Glutamatergic neuron (in vitro differentiated cells): ENCODE measurements at regions not wholly inside any gene's neighbourhood (a gene's known extent, or its start where the extent isn't known, plus 50 kb on each side); places are given as distances from the start of the nearest gene placed in this dataset.

Source experiments
- DNase-seq: peaks from one replicate; pipeline ENCODE4 v3.0.0; 2022
- H3K27ac Mint-ChIP-seq: one replicate; pipeline ENCODE4 v1.8.0; 2020; ENCODE audit warnings: mild to moderate bottlenecking, mixed read lengths, inconsistent platforms; ENCODE audit not compliant: unreplicated experiment
- H3K27me3 Mint-ChIP-seq: one replicate; pipeline ENCODE4 v1.8.0; 2020; ENCODE audit warnings: mild to moderate bottlenecking, moderate library complexity, mixed read lengths, inconsistent platforms; ENCODE audit not compliant: unreplicated experiment
- H3K36me3 Mint-ChIP-seq: one replicate; pipeline ENCODE4 v1.8.0; 2020; ENCODE audit warnings: mild to moderate bottlenecking, mixed read lengths, inconsistent platforms; ENCODE audit not compliant: unreplicated experiment
- H3K4me1 Mint-ChIP-seq: one replicate; pipeline ENCODE4 v1.8.0; 2020; ENCODE audit warnings: mild to moderate bottlenecking, low read depth, mixed read lengths, inconsistent platforms; ENCODE audit not compliant: unreplicated experiment
- H3K4me3 Mint-ChIP-seq: one replicate; pipeline ENCODE4 v1.8.0; 2020; ENCODE audit warnings: mild to moderate bottlenecking, mixed read lengths, inconsistent platforms; ENCODE audit not compliant: unreplicated experiment
- H3K9me3 Mint-ChIP-seq: one replicate; pipeline ENCODE4 v1.8.0; 2020; ENCODE audit warnings: mild to moderate bottlenecking, moderate library complexity, mixed read lengths, inconsistent platforms; ENCODE audit not compliant: unreplicated experiment
- CTCF ChIP-seq: fragments of 200-600 bp; sonication (generic); IDR thresholded peaks from one replicate; pipeline ENCODE4 v1.5.0; 2021; ENCODE audit not compliant: partially characterized antibody, unreplicated experiment

- DNase-seq = no peak
- Mint-ChIP-seq H3K4me1 (no peaks in the 10 kb centered on the region), H3K4me3 (no peak overlapping the region), H3K27ac (no peak overlapping the region), H3K9me3 (no peaks in the 10 kb centered on the region), H3K36me3 (no peaks in the 10 kb centered on the region), H3K27me3 (no peaks in the 10 kb centered on the region)
- TF ChIP-seq CTCF = no peak
Observed at GRCh38 chrY:7815285-7815684, 903.7 kb upstream of the AMELY start.

- H3K36me3 Mint-ChIP-seq = no peaks in the 10 kb centered on the region
- DNase-seq = no peak
- TF ChIP-seq CTCF = no peak
- H3K27me3 Mint-ChIP-seq = no peaks in the 10 kb centered on the region
- H3K27ac Mint-ChIP-seq = no peak overlapping the region
- H3K4me1 Mint-ChIP-seq = no peaks in the 10 kb centered on the region
- H3K9me3 Mint-ChIP-seq = no peaks in the 10 kb centered on the region
- no peak overlapping the region for H3K4me3 Mint-ChIP-seq
Observed at GRCh38 chrY:7814361-7814760, 902.8 kb upstream of the AMELY start.

GRCh38 chrY:7810359-7810758 is 898.8 kb upstream of the AMELY start:
- H3K27me3 Mint-ChIP-seq = no peaks in the 10 kb centered on the region
- no peak for TF ChIP-seq CTCF
- H3K36me3 Mint-ChIP-seq = no peaks in the 10 kb centered on the region
- H3K4me1 Mint-ChIP-seq = no peaks in the 10 kb centered on the region
- H3K9me3 Mint-ChIP-seq = no peaks in the 10 kb centered on the region
- no peak overlapping the region for H3K4me3 Mint-ChIP-seq
- H3K27ac Mint-ChIP-seq = no peak overlapping the region
- DNase-seq = no peak

- no peak for DNase-seq
- Mint-ChIP-seq H3K4me1 (no peaks in the 10 kb centered on the region), H3K27me3 (no peaks in the 10 kb centered on the region), H3K36me3 (no peaks in the 10 kb centered on the region), H3K9me3 (no peaks in the 10 kb centered on the region), H3K27ac (no peak overlapping the region), H3K4me3 (no peak overlapping the region)
- no peak for TF ChIP-seq CTCF
Observed at GRCh38 chrY:7807516-7807870, 895.9 kb upstream of the AMELY start.

- no peaks in the 10 kb centered on the region for H3K4me1 Mint-ChIP-seq
- TF ChIP-seq CTCF = no peak
- H3K27me3 Mint-ChIP-seq = no peaks in the 10 kb centered on the region
- H3K4me3 Mint-ChIP-seq = no peak overlapping the region
- no peak for DNase-seq
- H3K36me3 Mint-ChIP-seq = no peaks in the 10 kb centered on the region
- H3K9me3 Mint-ChIP-seq = no peaks in the 10 kb centered on the region
- H3K27ac Mint-ChIP-seq = no peak overlapping the region
Observed at GRCh38 chrY:7806592-7807515, 895.3 kb upstream of the AMELY start.
